GF-D8 (cell line): ENCODE measurements at regions not wholly inside any gene's neighbourhood (a gene's known extent, or its start where the extent isn't known, plus 50 kb on each side); places are given as distances from the start of the nearest gene placed in this dataset.

Experiments
- DNase-seq: peaks from one replicate; lab custom pipeline; 2025; lab: John Stamatoyannopoulos, UW

- no peak for DNase-seq
These were observed 80.0 kb upstream of the TMEM106B start for GRCh38 chr7:12131122-12131521.

- DNase-seq = no peak
These were observed 77.2 kb upstream of the TMEM106B start for GRCh38 chr7:12133865-12134264.

GRCh38 chr7:12136523-12136922 lies 74.6 kb upstream of the TMEM106B start:
- DNase-seq = no peak

GRCh38 chr7:12137283-12137682 lies 73.8 kb upstream of the TMEM106B start:
- no peak for DNase-seq

DNA sequence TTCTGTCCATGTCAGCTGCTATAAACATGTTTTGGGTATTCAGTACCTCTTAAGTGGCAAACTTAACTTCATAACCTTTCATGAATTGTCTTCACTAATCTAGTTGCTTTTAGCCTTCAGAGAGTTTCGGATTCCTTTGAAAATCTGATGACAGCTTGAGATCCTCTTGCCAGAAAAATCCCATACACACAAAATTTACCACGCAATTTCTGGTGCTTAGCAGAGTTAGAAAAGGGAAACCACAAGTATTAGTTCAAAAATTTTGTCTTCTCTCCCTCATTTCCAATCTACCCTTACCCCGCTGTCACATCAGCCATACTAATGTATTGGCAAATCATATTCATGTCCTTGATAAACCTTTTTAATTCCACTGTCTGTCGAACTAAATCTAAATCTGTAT lies 72.7 kb upstream of the TMEM106B start:
- DNase-seq = no peak

- DNase-seq = no peak
These were observed 71.7 kb upstream of the TMEM106B start for GRCh38 chr7:12139416-12139815.

DNA sequence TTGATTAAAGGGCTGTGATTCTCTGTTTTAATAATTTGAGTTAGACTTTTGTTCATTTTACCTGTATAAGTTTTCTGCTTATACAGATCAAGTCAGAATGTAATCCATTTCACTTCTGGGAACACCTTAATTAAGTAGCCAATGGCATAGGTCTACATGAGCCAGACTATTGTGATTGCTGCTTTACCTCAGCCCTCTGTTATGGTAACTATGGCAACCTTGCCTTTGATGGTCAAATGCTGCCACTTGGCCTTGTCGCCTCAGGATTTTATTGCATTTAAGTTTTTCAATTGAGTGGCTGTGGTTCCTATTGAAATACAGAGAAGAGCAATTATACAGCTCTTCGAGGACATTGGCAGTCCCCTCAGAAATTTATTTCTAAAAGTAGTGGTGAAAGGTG lies 64.3 kb upstream of the TMEM106B start:
- DNase-seq = no peak

DNA sequence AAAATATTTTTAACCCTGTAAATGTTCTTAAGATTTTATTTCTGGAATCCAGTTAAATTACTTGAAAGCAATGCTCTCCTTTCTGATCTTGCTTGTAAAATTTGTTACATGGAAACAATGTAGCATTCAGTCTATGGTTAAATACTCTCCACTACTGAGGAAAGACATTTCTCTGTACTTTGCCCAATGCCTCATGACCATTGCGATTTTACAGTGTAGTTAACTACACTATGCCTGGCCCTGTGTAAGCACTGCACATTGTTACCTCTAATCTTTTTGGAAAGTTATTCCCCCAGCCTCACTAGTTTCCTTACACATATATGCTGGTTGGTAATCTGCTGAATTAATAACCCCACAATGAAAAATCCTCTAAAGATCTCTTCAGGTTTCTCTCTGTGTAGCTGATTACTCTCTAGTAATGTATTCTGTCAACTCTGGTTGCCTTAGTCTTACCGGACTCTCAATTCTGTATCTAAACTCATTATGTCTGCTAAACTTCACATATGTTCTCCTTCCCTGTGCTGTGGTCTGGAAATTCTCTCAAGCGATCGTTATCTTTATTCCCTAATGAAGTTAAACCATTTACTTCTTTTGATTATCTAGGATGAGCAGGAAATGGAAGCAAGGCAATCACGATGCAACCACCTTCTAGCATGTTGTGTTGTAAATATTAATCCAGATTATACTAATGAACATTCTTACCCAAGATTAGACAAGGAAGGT lies 58.7 kb upstream of the TMEM106B start:
- DNase-seq = no peak

GRCh38 chr7:12154119-12154518 lies 57.0 kb upstream of the TMEM106B start:
- no peak for DNase-seq

GRCh38 chr7:12157517-12157916 lies 53.6 kb upstream of the TMEM106B start:
- DNase-seq = no peak

- no peak for DNase-seq
These were observed 52.6 kb upstream of the TMEM106B start for GRCh38 chr7:12158334-12159060.

DNA sequence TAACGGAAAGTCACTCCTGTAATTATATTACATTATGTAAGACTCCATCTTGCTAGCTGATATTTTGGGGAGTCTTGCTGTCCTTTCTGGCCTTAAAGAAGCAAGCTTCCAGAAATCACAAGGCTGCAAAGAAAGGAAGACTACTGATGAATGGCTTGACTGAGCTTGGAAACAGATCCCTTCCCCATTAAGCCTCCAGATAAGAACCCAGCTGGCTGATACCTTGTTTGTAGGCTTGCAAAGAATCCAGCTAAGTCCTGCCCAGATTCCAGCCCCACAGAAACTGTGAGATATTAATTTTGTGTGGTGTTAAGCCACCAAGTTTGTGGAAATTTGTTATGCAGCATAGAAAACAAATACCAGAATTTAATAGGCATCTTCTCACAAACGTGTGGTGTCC lies 49.9 kb upstream of the TMEM106B start:
- no peak for DNase-seq
